GM19455 (cell line): ENCODE measurements at regions not wholly inside any gene's neighbourhood (a gene's known extent, or its start where the extent isn't known, plus 50 kb on each side); places are given as distances from the start of the nearest gene placed in this dataset.

Experiments
- ATAC-seq: cut with Tn5 transposase; IDR thresholded peaks from one replicate; pipeline ENCODE4 v1.9.1; 2021; ENCODE audit not compliant: unreplicated experiment

- no peak for ATAC-seq
Observed at GRCh38 chr6:6518631-6519427, 69.7 kb upstream of the LY86 start.

- no peak for ATAC-seq
Observed at GRCh38 chr6:6521961-6522482, 66.5 kb upstream of the LY86 start.

- no peak for ATAC-seq
Observed at GRCh38 chr6:6522709-6523108, 65.8 kb upstream of the LY86 start.

GRCh38 chr6:6524951-6525350, 63.6 kb upstream of the LY86 start:
- ATAC-seq: no peak

GRCh38 chr6:6525933-6526332, 62.6 kb upstream of the LY86 start:
- ATAC-seq: no peak

GRCh38 chr6:6529275-6529674, 59.2 kb upstream of the LY86 start:
- ATAC-seq: no peak

GRCh38 chr6:6533176-6533575, 55.3 kb upstream of the LY86 start:
- ATAC-seq: no peak

GRCh38 chr6:6534399-6534798, 54.1 kb upstream of the LY86 start:
- no peak for ATAC-seq

- no peak for ATAC-seq
Observed at GRCh38 chr6:6537488-6538260, 50.8 kb upstream of the LY86 start.

GRCh38 chr6:6538261-6538660, 50.3 kb upstream of the LY86 start:
- ATAC-seq: no peak
